Kidney glomerular epithelial cell (primary cell): ENCODE measurements at regions not wholly inside any gene's neighbourhood (a gene's known extent, or its start where the extent isn't known, plus 50 kb on each side); places are given as distances from the start of the nearest gene placed in this dataset.

Experiments
- DNase-seq: peaks from one replicate; lab custom pipeline; 2025; lab: John Stamatoyannopoulos, UW

DNA sequence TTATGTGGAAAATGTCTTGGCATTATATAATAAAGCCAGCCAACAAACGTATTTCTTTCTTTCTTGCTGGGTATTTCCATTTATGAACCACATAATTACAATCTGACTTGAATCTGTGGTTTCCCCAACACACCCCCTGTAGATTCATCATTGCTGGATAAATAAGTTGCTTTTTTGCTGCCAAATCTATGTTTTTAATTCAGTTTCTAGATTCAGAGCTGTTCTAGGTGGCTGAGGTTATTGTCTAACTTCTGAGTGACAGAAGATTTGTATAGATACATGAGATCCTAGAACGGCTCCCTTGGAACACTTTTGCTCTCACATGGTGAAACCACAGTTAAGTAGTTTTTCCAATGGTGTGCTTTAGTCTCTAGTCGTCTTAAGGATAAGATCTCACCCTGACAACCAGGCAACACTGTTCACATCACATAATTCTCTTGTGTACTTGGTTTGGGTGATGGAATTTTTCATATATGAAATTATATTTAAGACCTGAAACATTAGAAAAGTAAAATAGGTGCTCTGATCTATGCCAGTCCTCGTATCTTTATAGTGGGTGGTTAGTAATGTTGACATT lies 239.1 kb downstream of the KLF12 start:
- DNase-seq = no peak

GRCh38 chr13:73893833-73894232 lies 240.4 kb downstream of the KLF12 start:
- DNase-seq = no peak

- no peak for DNase-seq
Measured at GRCh38 chr13:73891805-73892204, 242.4 kb downstream of the KLF12 start.

GRCh38 chr13:73883162-73883561 lies 251.0 kb downstream of the KLF12 start:
- DNase-seq = no peak

DNA sequence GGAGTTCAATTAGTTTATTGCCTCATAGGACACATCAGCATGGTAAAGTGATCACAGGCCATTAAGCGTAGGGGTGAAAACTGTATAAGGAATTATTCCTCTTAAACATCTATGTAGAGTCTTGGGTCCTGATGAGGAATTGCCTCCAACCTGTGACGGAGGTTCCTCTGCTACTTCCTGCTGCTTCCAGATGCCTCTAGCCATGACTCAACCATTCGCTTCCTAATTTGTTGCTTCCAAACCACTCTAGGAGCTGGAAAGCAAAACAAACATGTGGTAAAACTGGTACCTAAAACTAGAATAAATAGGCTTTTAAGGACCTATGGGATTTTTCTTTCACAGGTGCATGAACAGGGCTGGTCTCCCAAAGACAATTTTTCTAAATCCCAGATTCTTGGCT lies 253.8 kb downstream of the KLF12 start:
- no peak for DNase-seq

DNA sequence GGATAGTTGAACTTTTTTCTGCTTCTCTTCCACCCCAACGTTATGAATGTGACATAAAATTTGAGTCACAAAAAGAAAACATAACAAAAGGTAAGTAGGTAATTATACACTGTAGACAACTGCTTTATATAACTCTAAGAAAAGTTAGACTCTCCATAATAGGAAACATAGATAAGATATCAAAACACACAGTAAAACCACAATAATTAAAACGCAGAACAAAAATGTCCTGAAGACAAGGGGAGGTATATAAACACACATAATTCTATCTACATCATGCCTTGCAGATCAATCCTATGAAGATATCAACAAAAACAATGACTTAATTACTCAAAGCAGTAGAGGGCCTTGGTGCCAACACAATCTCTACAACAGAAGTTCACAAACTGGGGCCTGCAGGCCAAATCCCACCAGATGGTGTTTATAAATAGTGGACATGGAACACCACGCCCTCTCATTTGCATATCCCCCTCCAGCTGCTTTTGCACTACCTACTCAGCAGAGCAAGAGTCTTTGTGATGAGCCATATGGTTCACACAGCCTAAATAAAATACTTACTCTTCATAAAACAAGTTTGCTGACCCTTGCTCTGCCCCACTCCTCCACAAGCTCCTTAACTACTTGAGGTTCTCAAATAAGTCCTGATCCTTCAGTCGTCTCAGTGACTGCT lies 254.7 kb downstream of the KLF12 start:
- no peak for DNase-seq

- DNase-seq = no peak
Measured at GRCh38 chr13:73877399-73877798, 256.8 kb downstream of the KLF12 start.

DNA sequence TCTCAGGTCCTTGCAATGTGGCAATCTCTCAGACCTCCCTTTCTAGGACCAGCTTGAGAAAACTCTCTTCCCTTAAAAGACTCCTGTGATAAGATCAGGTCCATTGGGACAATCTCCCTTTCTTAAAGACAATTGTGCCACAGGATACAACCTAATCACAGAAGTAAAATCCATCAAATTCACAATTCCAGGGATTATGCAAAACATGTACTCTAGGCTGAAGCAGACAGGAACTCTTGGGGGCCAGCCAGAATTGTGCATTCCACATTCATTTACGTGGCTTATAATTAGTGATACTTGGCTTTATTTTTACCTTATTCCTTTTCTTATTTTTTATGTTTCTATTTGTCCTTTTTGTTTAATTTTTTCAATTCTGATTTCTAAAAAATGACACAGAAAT lies 257.9 kb downstream of the KLF12 start:
- DNase-seq = no peak

GRCh38 chr13:73873940-73874830 lies 260.0 kb downstream of the KLF12 start:
- no peak for DNase-seq

DNA sequence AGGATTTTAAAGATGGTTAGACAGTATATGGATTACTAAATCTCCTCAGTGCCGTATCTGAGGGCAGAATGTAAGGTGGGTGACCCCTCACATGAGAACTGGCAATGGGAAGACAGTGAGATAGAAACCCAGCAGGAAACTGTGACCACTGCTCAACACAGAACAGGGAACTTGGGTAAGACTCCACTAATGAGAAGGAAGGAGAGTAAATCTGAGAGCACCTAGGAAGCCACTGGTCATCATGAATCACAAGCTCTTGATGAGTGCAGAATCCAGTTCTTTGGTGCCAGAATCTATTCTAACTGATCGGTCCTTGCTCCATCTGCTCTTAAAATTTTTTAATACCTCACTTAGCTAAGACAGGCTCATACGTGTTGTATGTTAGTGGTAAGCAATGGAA lies 261.8 kb downstream of the KLF12 start:
- no peak for DNase-seq

- peak; percentile 78 for DNase-seq
Measured at GRCh38 chr13:73870970-73871935, 263.0 kb downstream of the KLF12 start.

DNA sequence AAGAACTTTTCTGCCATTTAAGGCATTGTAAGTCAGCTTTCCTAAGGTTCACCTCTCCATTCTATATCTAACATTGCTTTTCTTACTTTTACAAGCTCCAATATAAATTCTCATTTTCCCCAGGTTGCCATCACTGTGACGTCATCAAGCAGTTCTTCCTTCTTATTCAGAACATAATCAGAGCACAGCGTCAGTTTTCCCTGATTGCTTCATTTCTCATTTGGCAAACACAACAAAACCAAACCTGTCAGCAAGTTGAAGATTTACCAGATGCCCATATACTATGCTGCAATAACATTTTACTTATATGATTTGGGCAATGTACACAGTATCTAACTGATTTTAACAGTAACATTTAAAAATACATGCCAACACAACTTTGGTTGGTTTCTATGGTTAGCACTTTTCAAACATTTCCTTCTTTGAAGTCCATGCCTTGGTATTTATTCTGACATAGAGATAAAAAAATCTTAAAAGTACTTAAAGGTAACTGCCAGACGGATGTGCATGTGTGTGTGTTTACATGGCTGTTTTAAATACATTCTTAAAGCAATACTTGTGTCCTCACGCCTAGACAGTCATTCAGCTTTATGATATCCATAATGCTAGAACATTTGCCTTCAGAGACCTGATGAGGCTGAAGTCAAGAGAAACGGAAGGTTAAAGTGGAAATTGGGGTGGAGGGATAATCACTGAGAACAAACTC lies 264.0 kb downstream of the KLF12 start:
- DNase-seq = no peak

DNA sequence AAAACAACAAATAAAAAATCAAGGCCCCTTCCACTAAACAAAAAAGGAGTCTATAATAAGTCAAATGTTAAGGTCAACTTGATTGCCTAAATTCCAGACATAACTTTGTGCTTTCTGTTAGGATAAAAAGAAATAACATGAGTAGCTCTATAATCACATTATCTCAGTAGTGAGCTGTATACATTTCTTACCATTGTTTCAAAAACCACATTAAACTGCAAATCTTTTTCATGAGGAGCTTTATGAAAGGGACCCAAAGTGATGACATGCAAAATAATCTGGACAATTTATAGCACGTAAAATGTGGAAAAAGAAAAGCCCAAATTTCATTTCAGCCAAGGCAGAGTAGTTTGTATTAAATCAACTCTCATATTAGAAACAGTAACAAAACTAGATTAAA lies 269.2 kb downstream of the KLF12 start:
- no peak for DNase-seq

DNA sequence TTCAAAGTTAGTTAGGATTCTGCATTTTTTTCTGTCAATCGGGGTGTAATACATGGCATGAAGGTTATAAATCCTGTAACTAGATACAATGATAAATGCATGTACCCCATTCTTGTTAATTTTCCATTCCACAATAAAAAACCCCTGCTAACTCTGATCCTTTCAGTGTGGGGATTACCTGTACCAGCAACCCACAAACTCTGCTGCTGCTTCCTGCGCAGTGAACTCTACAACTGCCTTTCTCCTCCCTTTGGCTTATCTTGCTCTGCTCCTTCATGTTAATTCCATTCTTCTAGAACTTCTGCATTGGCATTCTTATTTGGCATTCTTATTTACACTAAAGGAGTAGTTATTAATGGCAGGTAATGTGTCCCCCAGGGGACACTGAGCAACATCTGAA lies 273.1 kb downstream of the KLF12 start:
- DNase-seq = no peak

DNA sequence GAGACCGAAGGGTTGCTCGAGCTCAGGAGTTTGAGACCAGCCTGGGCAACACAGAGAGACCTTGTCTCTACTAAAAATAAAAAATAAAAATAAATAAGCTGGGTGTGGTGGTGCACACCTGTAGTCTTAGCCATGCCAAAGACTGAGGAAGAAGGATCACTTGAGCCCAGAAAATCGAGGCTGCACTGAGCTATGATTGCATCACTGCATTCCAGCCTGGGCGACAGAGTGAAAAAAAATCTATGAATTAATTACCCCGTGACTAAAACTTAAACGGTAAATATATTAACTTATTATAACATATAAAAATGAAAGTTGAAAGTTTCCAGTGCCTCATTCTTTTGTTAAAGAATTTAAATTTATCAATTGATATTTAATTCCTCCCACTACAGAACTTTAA lies 273.7 kb downstream of the KLF12 start:
- no peak for DNase-seq

GRCh38 chr13:73859841-73860240 lies 274.4 kb downstream of the KLF12 start:
- DNase-seq = no peak

DNA sequence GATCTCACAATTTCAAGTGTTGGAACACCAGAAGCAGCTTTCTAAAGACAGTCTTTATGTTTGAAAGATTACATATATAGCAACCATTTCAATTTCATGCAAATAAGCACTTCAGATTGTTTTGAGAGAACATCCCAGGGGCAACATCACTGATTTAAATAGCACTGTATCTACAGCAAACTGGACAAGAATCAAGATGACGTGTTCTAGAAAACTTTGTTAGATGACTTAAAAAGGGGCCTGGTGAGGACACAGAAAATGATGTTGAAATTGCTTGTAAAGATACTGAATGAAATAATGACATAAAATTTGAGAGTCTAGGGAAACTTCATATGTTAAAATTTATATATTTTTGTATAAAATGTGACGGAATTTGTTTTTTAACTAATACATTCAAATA lies 277.1 kb downstream of the KLF12 start:
- no peak for DNase-seq

DNA sequence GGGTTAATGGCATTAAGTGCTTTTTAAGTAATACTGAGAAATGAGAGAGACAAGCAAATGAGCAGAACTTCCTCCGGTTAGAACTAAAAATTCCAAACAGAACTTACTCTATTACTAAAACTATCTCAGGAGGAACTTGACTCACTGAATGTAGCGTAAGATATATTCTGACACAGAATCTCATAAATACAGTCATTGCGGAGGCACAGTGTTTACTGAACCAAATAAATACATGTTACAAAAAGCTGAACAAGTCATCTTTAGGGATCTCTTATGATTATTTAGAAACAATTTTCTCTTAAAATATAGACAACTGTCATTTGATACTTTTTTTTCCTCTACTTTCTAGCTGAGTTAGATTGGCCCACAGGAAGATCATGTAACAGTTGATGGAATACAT lies 283.1 kb downstream of the KLF12 start:
- no peak for DNase-seq

GRCh38 chr13:73850104-73850873 lies 283.9 kb downstream of the KLF12 start:
- DNase-seq = no peak

GRCh38 chr13:73849292-73849691 lies 284.9 kb downstream of the KLF12 start:
- no peak for DNase-seq

GRCh38 chr13:73844986-73845385 lies 289.2 kb downstream of the KLF12 start:
- no peak for DNase-seq
